Parathyroid adenoma (tissue), 2 donors: ENCODE measurements at regions not wholly inside any gene's neighbourhood (a gene's known extent, or its start where the extent isn't known, plus 50 kb on each side); places are given as distances from the start of the nearest gene placed in this dataset.

Experiments
- H2AFZ ChIP-seq: fragments of 300-600 bp; sonication (generic); one replicate; pipeline ENCODE4 v1.7.0; 2017; ENCODE audit warnings: antibody characterized with exemption, mild to moderate bottlenecking
- H3K27ac ChIP-seq: fragments of 300-600 bp; sonication (generic); one replicate; pipeline ENCODE4 v1.7.0; 2017
- H3K27me3 ChIP-seq: fragments of 300-600 bp; sonication (generic); one replicate; pipeline ENCODE4 v1.7.0; 2017; ENCODE audit warnings: low read length; ENCODE audit not compliant: control insufficient read depth, insufficient read depth
- H3K36me3 ChIP-seq: fragments of 300-600 bp; sonication (generic); one replicate; pipeline ENCODE4 v1.7.0; 2017; ENCODE audit warnings: low read length; ENCODE audit not compliant: control insufficient read depth, insufficient read depth
- H3K4me1 ChIP-seq: fragments of 300-600 bp; sonication (generic); one replicate; pipeline ENCODE4 v1.7.0; 2017; ENCODE audit warnings: control low read depth
- H3K4me2 ChIP-seq: fragments of 300-600 bp; sonication (generic); one replicate; pipeline ENCODE4 v1.7.0; 2017; ENCODE audit warnings: low read length
- H3K4me3 ChIP-seq: fragments of 300-600 bp; sonication (generic); one replicate; pipeline ENCODE4 v1.7.0; 2017; ENCODE audit warnings: low read depth, low read length
- H3K79me2 ChIP-seq: fragments of 300-600 bp; sonication (generic); one replicate; pipeline ENCODE4 v1.7.0; 2017; ENCODE audit warnings: control low read depth
- H3K9ac ChIP-seq: fragments of 300-600 bp; sonication (generic); one replicate; pipeline ENCODE4 v1.7.0; 2017; ENCODE audit warnings: mild to moderate bottlenecking
- H3K9me3 ChIP-seq: fragments of 300-600 bp; sonication (generic); one replicate; pipeline ENCODE4 v1.7.0; 2017; ENCODE audit warnings: low read length; ENCODE audit not compliant: control insufficient read depth
- TF ChIP-seq, protein P1 (sequence below): fragments of 300-600 bp; sonication (generic); IDR thresholded peaks from one replicate; pipeline ENCODE4 v1.7.0; 2017; ENCODE audit warnings: antibody characterized with exemption, mild to moderate bottlenecking
- donor health status: primary hyperparathyroidism.

DNA sequence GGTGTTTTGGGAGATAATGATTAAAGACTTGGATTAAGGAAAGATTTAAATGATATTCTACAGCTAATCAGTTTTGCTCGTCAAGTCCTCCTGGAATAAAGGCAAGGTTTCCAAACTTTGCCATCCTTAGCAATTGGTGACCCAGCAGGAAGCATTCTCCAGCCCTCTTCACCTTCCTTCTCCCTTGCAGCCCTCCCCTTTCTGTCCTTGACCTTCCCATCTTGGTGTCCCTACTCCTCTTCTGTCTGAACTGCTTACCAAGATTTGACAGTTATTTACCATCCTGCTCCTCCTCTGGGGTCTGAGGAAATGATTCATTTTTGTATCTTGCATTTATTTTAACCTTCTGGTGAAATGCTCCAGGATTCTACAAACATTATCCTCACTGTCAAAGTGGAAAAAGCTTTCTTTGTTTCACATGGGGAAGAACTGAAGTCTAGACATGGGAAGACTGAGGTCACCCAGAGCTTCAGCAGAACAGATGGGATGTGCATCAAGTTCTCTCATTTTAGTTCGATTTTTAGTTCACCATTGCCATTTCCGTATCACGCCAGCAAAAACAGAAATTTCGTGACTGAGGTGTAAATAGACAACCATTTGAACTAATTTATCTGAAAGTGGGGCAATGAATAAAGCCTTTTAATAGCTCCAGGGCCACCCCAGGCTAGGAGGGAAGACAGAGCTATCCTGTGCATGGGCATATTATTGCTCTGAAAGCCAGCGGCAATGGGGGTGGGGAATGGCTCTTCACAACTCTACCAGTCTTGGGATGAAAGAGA lies 504.4 kb upstream of the PLXNA2 start:
- H3K27me3 ChIP-seq, result no peaks in the 10 kb centered on the region
- TF ChIP-seq, protein P1, sequence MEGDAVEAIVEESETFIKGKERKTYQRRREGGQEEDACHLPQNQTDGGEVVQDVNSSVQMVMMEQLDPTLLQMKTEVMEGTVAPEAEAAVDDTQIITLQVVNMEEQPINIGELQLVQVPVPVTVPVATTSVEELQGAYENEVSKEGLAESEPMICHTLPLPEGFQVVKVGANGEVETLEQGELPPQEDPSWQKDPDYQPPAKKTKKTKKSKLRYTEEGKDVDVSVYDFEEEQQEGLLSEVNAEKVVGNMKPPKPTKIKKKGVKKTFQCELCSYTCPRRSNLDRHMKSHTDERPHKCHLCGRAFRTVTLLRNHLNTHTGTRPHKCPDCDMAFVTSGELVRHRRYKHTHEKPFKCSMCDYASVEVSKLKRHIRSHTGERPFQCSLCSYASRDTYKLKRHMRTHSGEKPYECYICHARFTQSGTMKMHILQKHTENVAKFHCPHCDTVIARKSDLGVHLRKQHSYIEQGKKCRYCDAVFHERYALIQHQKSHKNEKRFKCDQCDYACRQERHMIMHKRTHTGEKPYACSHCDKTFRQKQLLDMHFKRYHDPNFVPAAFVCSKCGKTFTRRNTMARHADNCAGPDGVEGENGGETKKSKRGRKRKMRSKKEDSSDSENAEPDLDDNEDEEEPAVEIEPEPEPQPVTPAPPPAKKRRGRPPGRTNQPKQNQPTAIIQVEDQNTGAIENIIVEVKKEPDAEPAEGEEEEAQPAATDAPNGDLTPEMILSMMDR, result no peak

DNA sequence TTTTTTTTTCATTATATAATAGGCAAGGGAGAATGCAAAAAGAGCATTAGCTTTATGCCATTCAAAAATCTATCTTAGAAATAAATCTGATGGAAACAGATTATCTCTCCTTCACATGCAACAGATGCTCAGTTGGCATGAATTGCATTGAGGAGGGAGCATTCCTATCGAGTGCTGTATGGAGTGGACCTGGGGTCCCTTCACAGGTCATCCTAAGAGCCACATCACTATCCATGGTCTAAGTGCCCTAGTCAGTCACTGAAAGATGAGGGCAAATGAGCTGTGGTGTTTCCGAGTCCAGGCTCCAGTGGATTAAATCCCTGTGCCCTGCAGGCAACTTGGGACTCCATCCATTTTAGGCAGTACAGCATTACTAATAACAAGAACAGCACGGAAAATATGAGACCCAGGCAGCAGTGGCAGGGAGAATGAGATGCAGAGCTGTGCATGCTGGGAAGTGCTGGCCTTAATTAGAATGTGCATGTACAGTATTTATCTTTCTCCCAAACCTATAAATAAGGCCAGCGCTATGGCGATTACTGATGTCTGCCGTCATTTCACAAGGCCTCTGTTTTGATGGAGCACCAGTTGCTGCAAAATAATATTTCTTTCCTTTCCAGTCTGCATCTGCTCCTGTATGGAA lies 512.3 kb upstream of the PLXNA2 start:
- Histone ChIP-seq H3K4me2 (no peak overlapping the region), H3K9ac (no peak overlapping the region), H3K27ac (no peak overlapping the region), H2AFZ (no peak overlapping the region), H3K4me3 (no peak overlapping the region), H3K79me2 (no peaks in the 10 kb centered on the region), H3K9me3 (no peaks in the 10 kb centered on the region), H3K4me1 (no peaks in the 10 kb centered on the region), H3K27me3 (no peaks in the 10 kb centered on the region), H3K36me3 (no peaks in the 10 kb centered on the region)
- TF ChIP-seq, protein P1, result no peak

More for the DNA sequence above, 504.4 kb upstream of the PLXNA2 start:
- no peak overlapping the region for H3K4me2 ChIP-seq
- no peak overlapping the region for H3K4me3 ChIP-seq
- no peaks in the 10 kb centered on the region for H3K4me1 ChIP-seq
- no peaks in the 10 kb centered on the region for H3K36me3 ChIP-seq
- H3K79me2 ChIP-seq, result no peaks in the 10 kb centered on the region
- H2AFZ ChIP-seq, result no peak overlapping the region
- no peak overlapping the region for H3K9ac ChIP-seq
- H3K9me3 ChIP-seq, result no peaks in the 10 kb centered on the region
- no peak overlapping the region for H3K27ac ChIP-seq

DNA sequence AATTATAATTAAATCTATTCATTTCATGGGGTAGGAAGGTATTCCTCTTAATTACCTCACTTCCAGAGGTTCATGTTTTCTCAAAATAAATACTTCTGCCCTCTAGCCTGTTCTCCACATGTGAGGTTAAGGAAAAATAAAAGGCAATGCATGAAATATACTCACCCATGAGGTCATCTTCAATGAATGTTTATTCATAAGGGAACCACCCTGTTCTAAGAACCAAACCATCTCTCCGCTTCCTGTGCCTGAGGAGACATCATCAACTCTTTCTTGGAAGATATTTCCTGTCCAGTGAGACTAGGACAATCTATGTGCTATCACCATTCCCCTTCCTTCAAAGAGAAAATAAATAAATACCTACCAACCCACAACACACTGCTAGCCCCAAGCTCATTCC lies 513.7 kb upstream of the PLXNA2 start:
- no peaks in the 10 kb centered on the region for H3K36me3 ChIP-seq
- no peak overlapping the region for H3K4me2 ChIP-seq
- no peaks in the 10 kb centered on the region for H3K27me3 ChIP-seq
- no peaks in the 10 kb centered on the region for H3K4me1 ChIP-seq
- no peak overlapping the region for H2AFZ ChIP-seq
- no peak overlapping the region for H3K4me3 ChIP-seq
- no peaks in the 10 kb centered on the region for H3K79me2 ChIP-seq
- TF ChIP-seq, protein P1, result no peak
- no peak overlapping the region for H3K27ac ChIP-seq
- no peaks in the 10 kb centered on the region for H3K9me3 ChIP-seq
- H3K9ac ChIP-seq, result no peak overlapping the region

DNA sequence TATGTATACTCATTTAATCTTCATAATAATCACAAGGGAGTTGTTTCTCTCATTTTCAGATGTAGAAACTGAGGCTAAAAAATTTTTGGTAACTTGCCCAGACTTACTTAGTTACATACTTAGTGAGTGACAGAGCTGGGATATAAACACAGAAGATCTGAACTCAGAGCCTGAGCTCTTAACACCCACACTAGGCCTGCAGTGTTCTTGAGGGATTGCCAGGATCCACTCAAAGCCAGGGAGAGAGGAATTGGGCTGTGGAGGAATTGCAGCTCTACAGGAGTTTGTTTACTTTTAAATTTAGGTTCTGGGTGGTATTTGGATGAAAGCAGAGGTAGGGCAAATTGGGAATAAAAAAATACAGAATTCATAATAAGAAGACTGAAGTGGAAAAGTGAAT lies 515.1 kb upstream of the PLXNA2 start:
- Histone ChIP-seq H3K9me3 (no peaks in the 10 kb centered on the region), H3K4me2 (no peak overlapping the region), H3K4me3 (no peak overlapping the region), H3K9ac (no peak overlapping the region), H2AFZ (no peak overlapping the region), H3K36me3 (no peaks in the 10 kb centered on the region), H3K4me1 (no peaks in the 10 kb centered on the region), H3K79me2 (no peaks in the 10 kb centered on the region), H3K27me3 (no peaks in the 10 kb centered on the region), H3K27ac (no peak overlapping the region)
- TF ChIP-seq, protein P1, result no peak

DNA sequence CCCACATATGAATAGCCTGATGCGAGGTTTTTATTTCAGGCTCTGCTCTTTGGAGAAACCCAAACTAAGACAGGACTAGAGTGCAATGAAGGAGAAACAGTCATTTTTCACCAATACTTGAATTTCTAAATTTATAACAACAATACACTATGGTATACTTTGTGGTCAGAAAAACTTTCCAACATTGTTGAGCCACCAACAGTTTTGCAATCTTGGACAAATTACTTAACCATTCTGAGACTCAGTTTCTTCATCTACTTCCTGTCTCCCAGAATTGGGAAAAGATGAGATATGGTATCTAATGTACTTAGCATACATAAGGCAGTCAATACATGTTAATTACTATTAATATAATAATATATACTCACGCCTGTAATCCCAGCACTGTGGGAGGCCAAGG lies 519.8 kb upstream of the PLXNA2 start:
- no peaks in the 10 kb centered on the region for H3K9me3 ChIP-seq
- TF ChIP-seq, protein P1, result no peak
- no peak overlapping the region for H2AFZ ChIP-seq
- no peaks in the 10 kb centered on the region for H3K4me1 ChIP-seq
- no peaks in the 10 kb centered on the region for H3K27me3 ChIP-seq
- no peak overlapping the region for H3K4me3 ChIP-seq
- H3K36me3 ChIP-seq, result no peaks in the 10 kb centered on the region
- H3K4me2 ChIP-seq, result no peak overlapping the region
- H3K79me2 ChIP-seq, result no peaks in the 10 kb centered on the region
- H3K27ac ChIP-seq, result no peak overlapping the region
- H3K9ac ChIP-seq, result no peak overlapping the region
